ENCODE measurements at regions not wholly inside any gene's neighbourhood (a gene's known extent, or its start where the extent isn't known, plus 50 kb on each side); places are given as distances from the start of the nearest gene placed in this dataset.

- TF ChIP-seq CTCF (IDR thresholded peaks at IDR 0.05) (no peak), EP300 (IDR thresholded peaks at IDR 0.05; ENCODE audit: low read depth) (no peak), POLR2AphosphoS5 (IDR thresholded peaks at IDR 0.05) (no peak), POLR2A (IDR thresholded peaks at IDR 0.05) (no peak)
- no peak overlapping the region for H3K27ac ChIP-seq
- no peaks in the 10 kb centered on the region for H3K4me1 ChIP-seq
- no peak overlapping the region for H3K4me3 ChIP-seq
- H3K36me3 ChIP-seq = no peaks in the 10 kb centered on the region
- in situ Hi-C loops (cut with MboI; ENCODE audit: low pct_ligation_motif_present in 1 of 4, low pct_unique_long_range_greater_than_20kb in 1 of 4, low sequenced_read_pairs in 3 of 4) = no loop called here
- intact Hi-C loops (cut with DNase I; ENCODE audit: low total_unique reads) = no loop called here
- WGBS, 2 donors (ENCODE audit: low coverage in 1 of 2) = no CpG with 5 or more reads among the region's 1 CpG
- DNase-seq = no peak
- H3K9me3 ChIP-seq = no peaks in the 10 kb centered on the region
- no peaks in the 10 kb centered on the region for H3K27me3 ChIP-seq
Measured at GRCh38 chrY:7745581-7745901, 834.0 kb upstream of the AMELY start.

- in situ Hi-C loops (cut with MboI; ENCODE audit: low pct_ligation_motif_present in 1 of 4, low pct_unique_long_range_greater_than_20kb in 1 of 4, low sequenced_read_pairs in 3 of 4) = no loop called here
- H3K4me3 ChIP-seq = no peak overlapping the region
- no peak overlapping the region for H3K27ac ChIP-seq
- no peaks in the 10 kb centered on the region for H3K36me3 ChIP-seq
- no peak for DNase-seq
- no peak for TF ChIP-seq POLR2AphosphoS5 (IDR thresholded peaks at IDR 0.05)
- no peak for TF ChIP-seq CTCF (IDR thresholded peaks at IDR 0.05)
- no peak for TF ChIP-seq POLR2A (IDR thresholded peaks at IDR 0.05)
- TF ChIP-seq EP300 (IDR thresholded peaks at IDR 0.05; ENCODE audit: low read depth) = no peak
- WGBS, 2 donors (ENCODE audit: low coverage in 1 of 2) = no CpG with 5 or more reads among the region's 2 CpGs
- intact Hi-C loops (cut with DNase I; ENCODE audit: low total_unique reads) = no loop called here
- H3K27me3 ChIP-seq = no peaks in the 10 kb centered on the region
- H3K9me3 ChIP-seq = no peaks in the 10 kb centered on the region
- no peaks in the 10 kb centered on the region for H3K4me1 ChIP-seq
Measured at GRCh38 chrY:7744691-7745580, 833.4 kb upstream of the AMELY start.

- H3K36me3 ChIP-seq = no peaks in the 10 kb centered on the region
- no peak overlapping the region for H3K27ac ChIP-seq
- H3K4me1 ChIP-seq = no peaks in the 10 kb centered on the region
- TF ChIP-seq EP300 (IDR thresholded peaks at IDR 0.05; ENCODE audit: low read depth) (no peak), CTCF (IDR thresholded peaks at IDR 0.05) (no peak), POLR2AphosphoS5 (IDR thresholded peaks at IDR 0.05) (no peak), POLR2A (IDR thresholded peaks at IDR 0.05) (no peak)
- 60% methylated on average over 1 of the region's 1 CpG; no CpG with 5 or more reads in 1 of the 2 donors for WGBS, 2 donors (ENCODE audit: low coverage in 1 of 2)
- no peak overlapping the region for H3K4me3 ChIP-seq
- intact Hi-C loops (cut with DNase I; ENCODE audit: low total_unique reads) (no loop called here), in situ Hi-C loops (cut with MboI; ENCODE audit: low pct_ligation_motif_present in 1 of 4, low pct_unique_long_range_greater_than_20kb in 1 of 4, low sequenced_read_pairs in 3 of 4) (no loop called here)
- no peak for DNase-seq
- H3K27me3 ChIP-seq = no peaks in the 10 kb centered on the region
- no peaks in the 10 kb centered on the region for H3K9me3 ChIP-seq
Measured at GRCh38 chrY:7736847-7737365, 825.4 kb upstream of the AMELY start.

GRCh38 chrY:7731651-7732050 is 820.1 kb upstream of the AMELY start:
- no peak for DNase-seq
- no peak overlapping the region for H3K4me3 ChIP-seq
- no peaks in the 10 kb centered on the region for H3K36me3 ChIP-seq
- H3K4me1 ChIP-seq = no peaks in the 10 kb centered on the region
- no peak overlapping the region for H3K27ac ChIP-seq
- intact Hi-C loops (cut with DNase I; ENCODE audit: low total_unique reads) = no loop called here
- no CpG with 5 or more reads among the region's 1 CpG for WGBS, 2 donors (ENCODE audit: low coverage in 1 of 2)
- in situ Hi-C loops (cut with MboI; ENCODE audit: low pct_ligation_motif_present in 1 of 4, low pct_unique_long_range_greater_than_20kb in 1 of 4, low sequenced_read_pairs in 3 of 4) = no loop called here
- H3K27me3 ChIP-seq = no peaks in the 10 kb centered on the region
- no peaks in the 10 kb centered on the region for H3K9me3 ChIP-seq
- TF ChIP-seq POLR2A (IDR thresholded peaks at IDR 0.05) (no peak), CTCF (IDR thresholded peaks at IDR 0.05) (no peak), POLR2AphosphoS5 (IDR thresholded peaks at IDR 0.05) (no peak), EP300 (IDR thresholded peaks at IDR 0.05; ENCODE audit: low read depth) (no peak)

Data from transverse colon (tissue), 4 donors.